Astrocyte (in vitro differentiated cells and primary cell): ENCODE measurements at regions not wholly inside any gene's neighbourhood (a gene's known extent, or its start where the extent isn't known, plus 50 kb on each side); places are given as distances from the start of the nearest gene placed in this dataset.
A peak's percentile ranks its signal among the peaks of the same experiment; 100 is the strongest.

Source experiments
- DNase-seq: peaks from one replicate; pipeline ENCODE4 v3.0.0-alpha.2; 2010; ENCODE audit warnings: low read depth
- FAIRE-seq: peaks from 2 replicates; lab custom pipeline; 2011; peaks lifted over from hg19 to GRCh38; lab: Jason Lieb, UNC
- H2AFZ ChIP-seq: 2 replicates; pipeline ENCODE4 v1.6.0; 2012; ENCODE audit warnings: low read depth, low read length, inconsistent platforms
- H3K27ac ChIP-seq: 2 replicates; pipeline ENCODE4 v1.5.1; 2011; ENCODE audit warnings: low read depth, low read length, inconsistent platforms
- H3K27me3 ChIP-seq: 2 replicates; pipeline ENCODE4 v1.6.0; 2011; ENCODE audit warnings: low read length, inconsistent platforms; ENCODE audit not compliant: insufficient read depth
- H3K36me3 ChIP-seq: 2 replicates; pipeline ENCODE4 v1.5.1; 2011; ENCODE audit warnings: low read length, inconsistent platforms; ENCODE audit not compliant: insufficient read depth
- H3K4me1 ChIP-seq: 2 replicates; pipeline ENCODE4 v1.5.1; 2011; ENCODE audit warnings: low read length, inconsistent platforms; ENCODE audit not compliant: insufficient read depth
- H3K4me2 ChIP-seq: 2 replicates; pipeline ENCODE4 v1.6.0; 2012; ENCODE audit warnings: low read length, inconsistent platforms
- H3K4me3 ChIP-seq: 2 replicates; pipeline ENCODE4 v1.5.1; 2011; ENCODE audit warnings: low read depth, mild to moderate bottlenecking, low read length, inconsistent platforms; ENCODE audit not compliant: insufficient read depth
- H3K79me2 ChIP-seq: 2 replicates; pipeline ENCODE4 v1.6.0; 2012; ENCODE audit warnings: mild to moderate bottlenecking, low read length, inconsistent platforms; ENCODE audit not compliant: insufficient read depth
- H3K9ac ChIP-seq: 2 replicates; pipeline ENCODE4 v1.6.0; 2012; ENCODE audit warnings: mild to moderate bottlenecking, low read length, inconsistent platforms
- H3K9me3 ChIP-seq: 2 replicates; pipeline ENCODE4 v1.5.1; 2012; ENCODE audit warnings: low read depth, mild to moderate bottlenecking, low read length, inconsistent platforms; ENCODE audit not compliant: insufficient read depth
- H4K20me1 ChIP-seq: 2 replicates; pipeline ENCODE4 v1.6.0; 2012; ENCODE audit warnings: low read length, inconsistent platforms; ENCODE audit not compliant: insufficient read depth
- H3K27ac Mint-ChIP-seq: one replicate; pipeline ENCODE4 v1.8.0; 2021; ENCODE audit warnings: mild to moderate bottlenecking, mixed read lengths; ENCODE audit not compliant: unreplicated experiment
- H3K27me3 Mint-ChIP-seq: one replicate; pipeline ENCODE4 v1.8.0; 2021; ENCODE audit warnings: low read depth, mixed read lengths; ENCODE audit not compliant: unreplicated experiment
- H3K36me3 Mint-ChIP-seq: one replicate; pipeline ENCODE4 v1.8.0; 2021; ENCODE audit warnings: low read depth, mixed read lengths; ENCODE audit not compliant: unreplicated experiment
- H3K4me1 Mint-ChIP-seq: one replicate; pipeline ENCODE4 v1.8.0; 2021; ENCODE audit warnings: low read depth, mixed read lengths; ENCODE audit not compliant: unreplicated experiment
- H3K4me3 Mint-ChIP-seq: one replicate; pipeline ENCODE4 v1.8.0; 2021; ENCODE audit warnings: mild to moderate bottlenecking, moderate library complexity, mixed read lengths; ENCODE audit not compliant: unreplicated experiment
- H3K9me3 Mint-ChIP-seq: one replicate; pipeline ENCODE4 v1.8.0; 2021; ENCODE audit warnings: mild to moderate bottlenecking, mixed read lengths; ENCODE audit not compliant: unreplicated experiment
- EZH2 ChIP-seq: IDR thresholded peaks from 2 replicates; pipeline ENCODE4 v1.6.1; 2012; ENCODE audit warnings: mild to moderate bottlenecking, low read length, inconsistent platforms; ENCODE audit not compliant: insufficient read depth
- TF ChIP-seq, protein P1 (sequence below): IDR thresholded peaks from 2 replicates; pipeline ENCODE4 v1.5.1; 2011; ENCODE audit warnings: low read depth, mild to moderate bottlenecking, inconsistent platforms, low read length, moderate library complexity; ENCODE audit not compliant: insufficient read depth

DNA sequence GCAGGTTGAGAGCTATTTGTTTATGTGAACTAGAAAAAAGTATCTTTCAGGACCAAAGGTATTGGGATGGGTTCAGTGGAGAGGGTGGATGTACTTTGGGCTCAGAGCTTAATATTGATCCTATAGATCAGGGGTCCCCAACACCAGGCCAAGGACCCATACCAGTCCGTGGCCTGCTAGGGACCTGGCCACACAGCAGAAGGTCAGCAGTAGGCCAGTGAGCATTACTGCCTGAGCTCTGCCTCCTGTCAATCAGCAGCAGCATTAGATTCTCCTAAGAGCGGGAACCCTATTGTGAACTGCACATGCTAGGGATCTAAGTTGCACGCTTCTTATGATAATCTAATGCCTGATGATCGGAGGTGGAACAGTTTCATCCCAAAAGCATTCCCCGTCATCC lies 115.8 kb upstream of the WDR11 start:
- H3K9ac ChIP-seq, result no peak overlapping the region
- FAIRE-seq (no peak), DNase-seq (no peak)
- no peak overlapping the region for H2AFZ ChIP-seq
- peaks cover 7% of the 10 kb centered on the region for H3K27me3 ChIP-seq
- Mint-ChIP-seq H3K9me3 (no peaks in the 10 kb centered on the region), H3K27me3 (peaks cover 19% of the 10 kb centered on the region), H3K36me3 (peaks cover 1% of the 10 kb centered on the region), H3K27ac (no peak overlapping the region), H3K4me1 (peaks cover 4% of the 10 kb centered on the region), H3K4me3 (no peak overlapping the region)
- H3K9me3 ChIP-seq, result no peaks in the 10 kb centered on the region
- no peaks in the 10 kb centered on the region for H3K4me1 ChIP-seq
- no peaks in the 10 kb centered on the region for H3K36me3 ChIP-seq
- H3K79me2 ChIP-seq, result no peaks in the 10 kb centered on the region
- no peak for TF ChIP-seq EZH2
- TF ChIP-seq, protein P1, sequence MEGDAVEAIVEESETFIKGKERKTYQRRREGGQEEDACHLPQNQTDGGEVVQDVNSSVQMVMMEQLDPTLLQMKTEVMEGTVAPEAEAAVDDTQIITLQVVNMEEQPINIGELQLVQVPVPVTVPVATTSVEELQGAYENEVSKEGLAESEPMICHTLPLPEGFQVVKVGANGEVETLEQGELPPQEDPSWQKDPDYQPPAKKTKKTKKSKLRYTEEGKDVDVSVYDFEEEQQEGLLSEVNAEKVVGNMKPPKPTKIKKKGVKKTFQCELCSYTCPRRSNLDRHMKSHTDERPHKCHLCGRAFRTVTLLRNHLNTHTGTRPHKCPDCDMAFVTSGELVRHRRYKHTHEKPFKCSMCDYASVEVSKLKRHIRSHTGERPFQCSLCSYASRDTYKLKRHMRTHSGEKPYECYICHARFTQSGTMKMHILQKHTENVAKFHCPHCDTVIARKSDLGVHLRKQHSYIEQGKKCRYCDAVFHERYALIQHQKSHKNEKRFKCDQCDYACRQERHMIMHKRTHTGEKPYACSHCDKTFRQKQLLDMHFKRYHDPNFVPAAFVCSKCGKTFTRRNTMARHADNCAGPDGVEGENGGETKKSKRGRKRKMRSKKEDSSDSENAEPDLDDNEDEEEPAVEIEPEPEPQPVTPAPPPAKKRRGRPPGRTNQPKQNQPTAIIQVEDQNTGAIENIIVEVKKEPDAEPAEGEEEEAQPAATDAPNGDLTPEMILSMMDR, result no peak
- no peak overlapping the region for H3K27ac ChIP-seq
- H4K20me1 ChIP-seq, result no peaks in the 10 kb centered on the region
- H3K4me2 ChIP-seq, result no peak overlapping the region
- no peak overlapping the region for H3K4me3 ChIP-seq

DNA sequence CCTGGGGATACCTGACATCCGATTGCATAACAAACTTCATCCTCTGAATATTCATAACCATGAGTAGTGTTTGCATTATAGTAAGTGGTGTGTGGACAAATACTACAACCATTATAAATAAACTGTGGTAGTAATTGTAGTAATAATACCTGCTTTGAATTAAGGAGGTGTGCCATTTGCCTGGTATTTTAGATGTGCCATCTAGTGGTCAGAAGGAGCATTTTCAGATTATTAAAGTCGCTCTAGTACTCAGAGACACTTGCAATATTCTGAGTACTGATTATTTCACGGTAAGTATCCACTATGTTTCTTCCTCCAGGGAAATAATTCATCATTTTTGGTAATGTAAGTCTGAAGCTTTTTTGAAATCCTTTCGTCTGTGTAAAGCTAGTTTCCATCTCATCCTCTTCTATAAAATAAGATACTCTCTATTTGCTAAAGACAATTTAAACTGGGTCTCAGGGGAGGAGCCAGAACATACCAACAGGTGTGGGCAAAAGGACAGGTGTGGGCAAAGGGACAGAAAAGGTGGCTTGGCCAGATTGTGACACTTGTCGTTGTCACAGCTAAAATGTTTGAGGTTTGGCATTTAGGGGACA lies 115.3 kb upstream of the WDR11 start:
- H3K36me3 Mint-ChIP-seq, result peaks cover 1% of the 10 kb centered on the region
- no peak overlapping the region for H3K4me3 ChIP-seq
- H3K9me3 Mint-ChIP-seq, result no peaks in the 10 kb centered on the region
- no peak overlapping the region for H3K27ac Mint-ChIP-seq
- H4K20me1 ChIP-seq, result no peaks in the 10 kb centered on the region
- no peak overlapping the region for H3K4me2 ChIP-seq
- H3K27ac ChIP-seq, result no peak overlapping the region
- H3K36me3 ChIP-seq, result no peaks in the 10 kb centered on the region
- H3K4me3 Mint-ChIP-seq, result no peak overlapping the region
- H3K4me1 Mint-ChIP-seq, result peaks cover 4% of the 10 kb centered on the region
- TF ChIP-seq, protein P1, result peak; percentile 82
- no peak for TF ChIP-seq EZH2
- no peak overlapping the region for H3K9ac ChIP-seq
- H3K4me1 ChIP-seq, result no peaks in the 10 kb centered on the region
- no peaks in the 10 kb centered on the region for H3K79me2 ChIP-seq
- no peak for DNase-seq
- H2AFZ ChIP-seq, result no peak overlapping the region
- no peaks in the 10 kb centered on the region for H3K9me3 ChIP-seq
- H3K27me3 ChIP-seq, result peaks cover 7% of the 10 kb centered on the region
- H3K27me3 Mint-ChIP-seq, result peaks cover 19% of the 10 kb centered on the region
- peak; percentile 73 for FAIRE-seq

DNA sequence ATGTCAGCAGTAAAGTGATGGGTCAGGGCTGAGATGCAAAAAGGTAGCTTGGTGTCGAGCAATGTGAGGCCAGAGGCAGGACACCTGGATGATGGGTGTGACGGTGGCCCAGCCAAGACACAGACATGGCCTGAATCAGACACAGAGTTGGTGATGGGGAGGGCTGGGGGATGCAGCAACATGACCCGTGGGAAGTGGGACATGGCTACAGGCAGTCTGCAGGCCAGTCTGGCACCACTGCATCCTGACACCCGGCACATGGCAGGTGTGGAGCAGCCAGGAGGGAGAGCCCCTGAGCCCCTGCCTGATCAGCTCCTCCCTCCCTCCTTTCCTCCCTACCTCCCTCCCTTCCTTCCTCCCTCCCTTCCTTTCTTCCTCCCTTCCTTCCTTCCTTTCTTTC lies 114.8 kb upstream of the WDR11 start:
- peaks cover 1% of the 10 kb centered on the region for H3K36me3 Mint-ChIP-seq
- no peak overlapping the region for H3K4me3 ChIP-seq
- H3K27me3 Mint-ChIP-seq, result peaks cover 19% of the 10 kb centered on the region
- TF ChIP-seq, protein P1, result no peak
- no peak for TF ChIP-seq EZH2
- H3K4me1 Mint-ChIP-seq, result peaks cover 4% of the 10 kb centered on the region
- H3K4me2 ChIP-seq, result no peak overlapping the region
- H2AFZ ChIP-seq, result no peak overlapping the region
- no peak for FAIRE-seq
- no peaks in the 10 kb centered on the region for H3K9me3 Mint-ChIP-seq
- no peak overlapping the region for H3K27ac ChIP-seq
- no peaks in the 10 kb centered on the region for H4K20me1 ChIP-seq
- peaks cover 7% of the 10 kb centered on the region for H3K27me3 ChIP-seq
- no peaks in the 10 kb centered on the region for H3K79me2 ChIP-seq
- no peak overlapping the region for H3K4me3 Mint-ChIP-seq
- H3K4me1 ChIP-seq, result no peaks in the 10 kb centered on the region
- no peak overlapping the region for H3K27ac Mint-ChIP-seq
- DNase-seq, result no peak
- H3K36me3 ChIP-seq, result no peaks in the 10 kb centered on the region
- no peaks in the 10 kb centered on the region for H3K9me3 ChIP-seq
- H3K9ac ChIP-seq, result no peak overlapping the region
